Renal pelvis (tissue), 1 donor: ENCODE measurements at regions not wholly inside any gene's neighbourhood (a gene's known extent, or its start where the extent isn't known, plus 50 kb on each side); places are given as distances from the start of the nearest gene placed in this dataset.
"Not testable (repeated sequence)": the region's sequence is repeated elsewhere in the genome, so short reads cannot be mapped to it uniquely, and the experiment has no call there.

Experiments
- DNase-seq: peaks from one replicate; pipeline ENCODE4 v3.0.0-alpha.2; 2013

GRCh38 chr5:163569284-163569683 is 63.9 kb downstream of the MAT2B start:
- DNase-seq, result no peak

GRCh38 chr5:163571744-163572143 is 66.3 kb downstream of the MAT2B start:
- no peak for DNase-seq

GRCh38 chr5:163574472-163575440 is 69.3 kb downstream of the MAT2B start:
- DNase-seq, result no peak

GRCh38 chr5:163578652-163579051 is 73.2 kb downstream of the MAT2B start:
- no peak for DNase-seq

GRCh38 chr5:163579729-163580128 is 74.3 kb downstream of the MAT2B start:
- no peak for DNase-seq

- no peak for DNase-seq
Measured at GRCh38 chr5:163580516-163580915, 75.1 kb downstream of the MAT2B start.

- DNase-seq, result not testable (repeated sequence)
Measured at GRCh38 chr5:163583491-163584153, 78.2 kb downstream of the MAT2B start.

- DNase-seq, result no peak
Measured at GRCh38 chr5:163585206-163585605, 79.8 kb downstream of the MAT2B start.

- DNase-seq, result no peak
Measured at GRCh38 chr5:163586531-163586956, 81.1 kb downstream of the MAT2B start.

GRCh38 chr5:163594951-163595350 is 89.5 kb downstream of the MAT2B start:
- no peak for DNase-seq

- DNase-seq, result no peak
Measured at GRCh38 chr5:163595932-163596607, 90.7 kb downstream of the MAT2B start.

- DNase-seq, result no peak
Measured at GRCh38 chr5:163596608-163597315, 91.3 kb downstream of the MAT2B start.

GRCh38 chr5:163604013-163604412 is 98.6 kb downstream of the MAT2B start:
- no peak for DNase-seq

- DNase-seq, result no peak
Measured at GRCh38 chr5:163607256-163607655, 101.8 kb downstream of the MAT2B start.

- DNase-seq, result no peak
Measured at GRCh38 chr5:163608621-163609020, 103.2 kb downstream of the MAT2B start.

- DNase-seq, result no peak
Measured at GRCh38 chr5:163609910-163610309, 104.5 kb downstream of the MAT2B start.

GRCh38 chr5:163612358-163613149 is 107.1 kb downstream of the MAT2B start:
- no peak for DNase-seq

GRCh38 chr5:163613150-163613442 is 107.7 kb downstream of the MAT2B start:
- DNase-seq, result no peak

GRCh38 chr5:163614787-163615186 is 109.4 kb downstream of the MAT2B start:
- DNase-seq, result no peak

- no peak for DNase-seq
Measured at GRCh38 chr5:163619273-163619934, 114.0 kb downstream of the MAT2B start.

GRCh38 chr5:163619951-163620350 is 114.5 kb downstream of the MAT2B start:
- no peak for DNase-seq
